Adrenal gland (tissue), 9 donors: ENCODE measurements at regions not wholly inside any gene's neighbourhood (a gene's known extent, or its start where the extent isn't known, plus 50 kb on each side); places are given as distances from the start of the nearest gene placed in this dataset.

Experiments
- DNase-seq, 7 donors: peaks; one replicate each; pipeline ENCODE4 v3.0.0-alpha.2; 2019 to 2020
- H3K27ac ChIP-seq, 5 donors: fragments of 200-600 bp; sonication (generic) in 4 of 5; 1 replicate in 3 of 5; 2 replicates in 2 of 5; pipeline versions ENCODE4 v1.5.1 to v1.8.0; 2016 to 2020; ENCODE audit warnings: mild to moderate bottlenecking in 1 of 5
- H3K27me3 ChIP-seq: fragments of 200-600 bp; 2 replicates; pipeline ENCODE4 v1.8.0; 2021
- H3K36me3 ChIP-seq, 2 donors: fragments of 200-600 bp; replicated peaks in 1 of 2; 1 replicate in 1 of 2; 2 replicates in 1 of 2; pipeline versions ENCODE4 v1.5.1 to v1.8.0; 2018 to 2022
- H3K4me1 ChIP-seq, 2 donors: fragments of 200-600 bp; replicated peaks in 1 of 2; 1 replicate in 1 of 2; 2 replicates in 1 of 2; pipeline versions ENCODE4 v1.5.1 to v1.8.0; 2018 to 2021
- H3K4me3 ChIP-seq, 4 donors: fragments of 200-600 bp; sonication (generic) in 3 of 4; one replicate each; pipeline ENCODE4 v1.5.1; 2016 to 2018
- H3K9me3 ChIP-seq, 3 donors: fragments of 200-600 bp; sonication (generic) in 1 of 3; replicated peaks in 1 of 3; 1 replicate in 2 of 3; 2 replicates in 1 of 3; pipeline versions ENCODE4 v1.5.1 to v1.8.0; 2016 to 2021
- POLR2A ChIP-seq, 2 donors: fragments of 450-650 bp; IDR thresholded peaks; one replicate each; pipeline ENCODE4 v1.6.1; 2017; ENCODE audit warnings: antibody characterized with exemption in 2 of 2, mild to moderate bottlenecking in 2 of 2, moderate library complexity in 1 of 2
- WGBS, 4 donors: extraction: QIAGEN DNeasy Blood & Tissue Kit in 2 of 4; methylation state at CpG; one replicate each; pipeline versions ENCODE4 v1.1.5 to v1.1.7; 2013 to 2017; 5-methylcytosine and 5-hydroxymethylcytosine counted together
- intact Hi-C, 2 donors: fragments of 100-400 bp; cut with DNase I; formaldehyde crosslinking; loops; one replicate each; pipeline versions ENCODE4 v1.14.1 to v1.15.0; 2022 to 2023
- TF ChIP-seq, protein P1 (sequence below), 6 experiments: fragments of 450-650 bp in 4 of 6; fragments of 200-600 bp in 2 of 6; sonication (generic) in 1 of 6; IDR thresholded peaks; 1 replicate in 5 of 6; 2 replicates in 1 of 6; pipeline versions ENCODE4 v1.5.1 to v1.8.0; 2016 to 2021; ENCODE audit warnings: antibody characterized with exemption in 6 of 6, mild to moderate bottlenecking in 2 of 6, moderate library complexity in 1 of 6
- donor health status: healthy with polysubstance abuse.
- donor health status: Bipolar disorder and iron deficiency.
- donor health status: DM: yes; HTN: yes; CAD: no.
- donor health status: DM: no; HTN: no; CAD: no.
- donor health status: DM: no; HTN: no; CAD: no.

DNA sequence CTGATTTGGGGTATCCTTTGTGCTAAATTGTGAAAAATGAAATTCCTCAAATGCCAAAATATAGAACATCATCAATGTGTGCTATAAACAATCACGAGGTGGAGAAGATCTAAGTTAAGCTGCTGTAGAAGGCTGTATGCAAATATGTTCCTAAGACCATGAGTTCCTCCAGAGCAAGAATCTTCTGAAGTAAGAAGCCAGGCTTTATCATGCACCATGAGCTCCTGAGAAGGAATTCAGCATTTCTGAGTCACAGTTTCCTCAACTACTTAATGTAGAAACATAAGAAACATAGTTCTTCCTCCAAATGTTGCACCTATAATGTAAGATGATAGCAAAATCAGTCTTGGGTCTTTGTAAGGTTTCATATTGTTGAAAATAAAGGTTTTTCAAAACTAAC lies 241.7 kb upstream of the MDFIC2 start:
- no peak overlapping the region for H3K27ac ChIP-seq

DNA sequence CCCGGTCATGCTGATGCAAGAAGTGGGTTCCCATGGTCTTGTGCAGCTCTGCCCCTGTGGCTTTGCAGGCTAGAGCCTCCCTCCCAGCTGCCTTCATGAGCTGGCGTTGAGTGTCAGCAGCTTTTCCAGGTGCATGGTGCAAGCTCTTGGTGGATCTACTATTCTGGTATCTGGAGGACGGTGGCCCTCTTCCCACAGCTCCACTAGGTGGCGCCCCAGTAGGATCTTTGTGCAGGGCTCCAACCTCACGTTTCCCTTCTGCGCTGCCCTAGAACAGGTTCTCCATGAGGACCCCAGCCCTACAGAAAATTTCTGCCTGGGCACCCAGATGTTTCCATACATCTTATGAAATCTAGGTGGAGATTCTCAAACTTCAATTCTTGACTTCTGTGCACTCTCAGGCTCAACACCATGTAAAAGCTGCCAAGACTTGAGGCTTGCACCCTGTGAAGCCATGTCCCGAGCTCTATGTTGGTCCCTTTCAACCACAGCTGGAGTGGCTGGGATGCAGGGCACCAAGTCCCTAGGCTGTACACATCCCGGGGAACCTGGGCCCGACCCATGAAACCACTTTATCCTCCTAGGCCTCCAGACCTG lies 238.4 kb upstream of the MDFIC2 start:
- Histone ChIP-seq H3K27ac (no peak overlapping the region), H3K9me3 (no peaks in the 10 kb centered on the region), H3K36me3 (no peaks in the 10 kb centered on the region), H3K27me3 (no peaks in the 10 kb centered on the region), H3K4me3 (no peak overlapping the region), H3K4me1 (no peaks in the 10 kb centered on the region)
- intact Hi-C loops, result no loop called here
- TF ChIP-seq POLR2A (IDR thresholded peaks at IDR 0.05), result no peak
- TF ChIP-seq, protein P1, sequence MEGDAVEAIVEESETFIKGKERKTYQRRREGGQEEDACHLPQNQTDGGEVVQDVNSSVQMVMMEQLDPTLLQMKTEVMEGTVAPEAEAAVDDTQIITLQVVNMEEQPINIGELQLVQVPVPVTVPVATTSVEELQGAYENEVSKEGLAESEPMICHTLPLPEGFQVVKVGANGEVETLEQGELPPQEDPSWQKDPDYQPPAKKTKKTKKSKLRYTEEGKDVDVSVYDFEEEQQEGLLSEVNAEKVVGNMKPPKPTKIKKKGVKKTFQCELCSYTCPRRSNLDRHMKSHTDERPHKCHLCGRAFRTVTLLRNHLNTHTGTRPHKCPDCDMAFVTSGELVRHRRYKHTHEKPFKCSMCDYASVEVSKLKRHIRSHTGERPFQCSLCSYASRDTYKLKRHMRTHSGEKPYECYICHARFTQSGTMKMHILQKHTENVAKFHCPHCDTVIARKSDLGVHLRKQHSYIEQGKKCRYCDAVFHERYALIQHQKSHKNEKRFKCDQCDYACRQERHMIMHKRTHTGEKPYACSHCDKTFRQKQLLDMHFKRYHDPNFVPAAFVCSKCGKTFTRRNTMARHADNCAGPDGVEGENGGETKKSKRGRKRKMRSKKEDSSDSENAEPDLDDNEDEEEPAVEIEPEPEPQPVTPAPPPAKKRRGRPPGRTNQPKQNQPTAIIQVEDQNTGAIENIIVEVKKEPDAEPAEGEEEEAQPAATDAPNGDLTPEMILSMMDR (IDR thresholded peaks at IDR 0.05), result peak; percentile 52 to 71 (median 62)
- 42 to 55% (median 49%) methylated on average over 7 to 9 of the region's 9 CpGs for WGBS, 4 donors
- peak; percentile 39 to 83 (median 63) for DNase-seq

More for the DNA sequence above, 241.7 kb upstream of the MDFIC2 start:
- WGBS, 4 donors, result 52 to 65% (median 60%) methylated on average over 1 of the region's 1 CpG
- Histone ChIP-seq H3K9me3 (no peaks in the 10 kb centered on the region), H3K36me3 (no peaks in the 10 kb centered on the region), H3K27me3 (no peaks in the 10 kb centered on the region), H3K4me1 (no peaks in the 10 kb centered on the region), H3K4me3 (no peak overlapping the region)
- TF ChIP-seq, protein P1 (IDR thresholded peaks at IDR 0.05), result no peak
- TF ChIP-seq POLR2A (IDR thresholded peaks at IDR 0.05), result no peak
- intact Hi-C loops, result no loop called here
- DNase-seq, result no peak

DNA sequence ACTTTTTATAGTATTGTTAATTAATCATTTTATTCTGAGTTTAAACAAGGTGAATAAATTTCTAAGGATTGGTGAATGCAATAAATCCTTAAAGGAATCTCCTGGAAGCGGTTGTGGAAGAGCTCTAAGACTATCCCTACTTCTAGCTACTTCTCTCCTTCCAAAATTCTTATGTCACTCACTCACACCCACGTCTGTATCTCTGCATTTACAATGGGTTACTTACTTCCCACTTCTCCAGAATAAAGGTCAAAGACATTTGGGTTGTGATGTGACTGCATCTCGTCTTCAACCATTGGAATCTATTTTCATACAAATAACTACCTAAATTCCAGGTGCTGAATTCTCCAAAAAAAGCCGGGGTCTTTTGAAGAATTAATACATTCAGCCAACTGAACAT lies 234.2 kb upstream of the MDFIC2 start:
- intact Hi-C loops, result no loop called here
- 66 to 71% (median 69%) methylated on average over 4 of the region's 4 CpGs for WGBS, 4 donors

GRCh38 chr3:70543493-70543892 lies 231.1 kb upstream of the MDFIC2 start:
- Histone ChIP-seq H3K27me3 (peaks cover 8% of the 10 kb centered on the region), H3K4me1 (no peaks in the 10 kb centered on the region), H3K27ac (no peak overlapping the region), H3K9me3 (no peaks in the 10 kb centered on the region), H3K4me3 (no peak overlapping the region), H3K36me3 (no peaks in the 10 kb centered on the region)
- intact Hi-C loops, result no loop called here
- 79 to 87% (median 83%) methylated on average over 1 to 2 of the region's 2 CpGs for WGBS, 4 donors
- TF ChIP-seq, protein P1 (IDR thresholded peaks at IDR 0.05), result no peak
- TF ChIP-seq POLR2A (IDR thresholded peaks at IDR 0.05), result no peak
- DNase-seq, result no peak

More for the DNA sequence above, 234.2 kb upstream of the MDFIC2 start:
- no peak overlapping the region for H3K4me3 ChIP-seq
- H3K27me3 ChIP-seq, result no peaks in the 10 kb centered on the region
- H3K36me3 ChIP-seq, result no peaks in the 10 kb centered on the region
- no peak overlapping the region for H3K27ac ChIP-seq
- TF ChIP-seq, protein P1 (IDR thresholded peaks at IDR 0.05), result no peak
- TF ChIP-seq POLR2A (IDR thresholded peaks at IDR 0.05), result no peak
- no peaks in the 10 kb centered on the region for H3K9me3 ChIP-seq
- no peaks in the 10 kb centered on the region for H3K4me1 ChIP-seq
- no peak for DNase-seq
